Ovary (tissue), 3 donors: ENCODE measurements at regions not wholly inside any gene's neighbourhood (a gene's known extent, or its start where the extent isn't known, plus 50 kb on each side); places are given as distances from the start of the nearest gene placed in this dataset.

Experiments used
- EP300 ChIP-seq: sonication (generic); formaldehyde crosslinking; IDR thresholded peaks from one replicate; pipeline ENCODE4 v1.6.1; 2017; ENCODE audit warnings: antibody characterized with exemption
- TF ChIP-seq, protein P1 (sequence below), 3 donors: fragments of 450-650 bp in 2 of 3; fragments of 200-600 bp in 1 of 3; IDR thresholded peaks; one replicate each; pipeline versions ENCODE4 v1.5.1 to v1.8.0; 2016 to 2022; ENCODE audit warnings: antibody characterized with exemption in 3 of 3, mild to moderate bottlenecking in 1 of 3
- donor health status: DM: no; HTN: no; CAD: no.

DNA sequence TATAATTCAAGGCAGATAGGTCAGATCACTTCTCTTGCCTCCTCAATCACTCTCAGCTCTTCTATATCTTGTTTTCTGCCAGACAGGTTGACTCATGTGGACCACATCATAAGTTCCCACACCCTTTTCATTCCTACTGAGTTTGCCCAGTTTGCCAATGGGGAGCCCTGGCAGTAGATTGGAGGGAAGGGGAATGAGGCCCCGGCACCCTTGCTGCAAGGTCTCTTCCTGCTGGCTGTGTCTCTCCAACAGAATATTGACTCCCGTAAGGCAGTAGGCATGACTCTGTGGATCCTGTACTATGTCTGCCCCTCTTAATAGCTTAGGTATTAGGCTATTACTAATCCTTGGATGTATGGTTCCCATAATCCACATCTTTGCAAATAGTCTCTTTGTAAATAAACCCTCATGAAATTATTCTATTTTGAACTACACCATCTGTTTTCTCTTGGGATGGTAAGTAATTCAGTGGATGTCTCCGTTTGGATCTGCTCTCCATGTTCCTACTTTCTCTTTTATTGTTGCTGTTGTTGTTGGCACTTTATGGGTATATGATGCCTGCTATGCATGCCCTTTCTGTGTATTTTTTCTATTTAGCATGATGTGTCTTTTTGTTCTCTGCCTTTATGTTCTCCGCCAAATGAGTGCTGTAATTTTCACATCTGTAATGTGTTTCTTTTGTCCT is 65.5 kb upstream of the DCBLD2 start:
- TF ChIP-seq, protein P1, sequence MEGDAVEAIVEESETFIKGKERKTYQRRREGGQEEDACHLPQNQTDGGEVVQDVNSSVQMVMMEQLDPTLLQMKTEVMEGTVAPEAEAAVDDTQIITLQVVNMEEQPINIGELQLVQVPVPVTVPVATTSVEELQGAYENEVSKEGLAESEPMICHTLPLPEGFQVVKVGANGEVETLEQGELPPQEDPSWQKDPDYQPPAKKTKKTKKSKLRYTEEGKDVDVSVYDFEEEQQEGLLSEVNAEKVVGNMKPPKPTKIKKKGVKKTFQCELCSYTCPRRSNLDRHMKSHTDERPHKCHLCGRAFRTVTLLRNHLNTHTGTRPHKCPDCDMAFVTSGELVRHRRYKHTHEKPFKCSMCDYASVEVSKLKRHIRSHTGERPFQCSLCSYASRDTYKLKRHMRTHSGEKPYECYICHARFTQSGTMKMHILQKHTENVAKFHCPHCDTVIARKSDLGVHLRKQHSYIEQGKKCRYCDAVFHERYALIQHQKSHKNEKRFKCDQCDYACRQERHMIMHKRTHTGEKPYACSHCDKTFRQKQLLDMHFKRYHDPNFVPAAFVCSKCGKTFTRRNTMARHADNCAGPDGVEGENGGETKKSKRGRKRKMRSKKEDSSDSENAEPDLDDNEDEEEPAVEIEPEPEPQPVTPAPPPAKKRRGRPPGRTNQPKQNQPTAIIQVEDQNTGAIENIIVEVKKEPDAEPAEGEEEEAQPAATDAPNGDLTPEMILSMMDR (IDR thresholded peaks at IDR 0.05): no peak
- TF ChIP-seq EP300: no peak
